ENCODE measurements at regions not wholly inside any gene's neighbourhood (a gene's known extent, or its start where the extent isn't known, plus 50 kb on each side); places are given as distances from the start of the nearest gene placed in this dataset.

DNA sequence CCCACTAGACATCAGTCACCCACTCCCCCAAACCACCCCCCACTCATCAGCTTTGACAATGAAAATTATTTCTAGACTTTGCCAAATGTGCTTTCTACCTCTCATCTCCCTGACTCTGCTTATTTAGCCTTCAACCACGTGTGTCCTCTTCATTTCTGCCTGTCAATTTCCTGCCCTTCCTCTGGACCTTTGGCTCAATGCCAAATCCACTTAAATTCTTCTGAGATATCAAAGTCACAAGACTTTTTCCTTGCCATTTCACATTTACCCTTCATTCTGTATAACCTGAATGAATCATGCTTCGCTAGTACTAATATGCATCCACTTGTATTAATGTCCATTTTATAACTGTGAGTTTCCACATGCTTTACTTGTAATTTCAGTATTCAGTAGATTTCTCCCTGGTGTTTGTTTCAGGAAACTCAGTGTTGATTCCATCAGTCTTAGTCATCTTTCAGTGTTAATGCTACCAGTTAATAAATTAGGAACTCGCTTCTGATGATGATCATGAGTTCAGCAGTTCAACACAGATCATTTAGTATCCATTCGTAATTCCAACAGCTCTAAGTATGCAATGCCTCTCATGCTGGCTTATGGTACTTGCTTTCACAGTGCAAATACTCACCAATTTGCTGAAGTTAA lies 128.2 kb upstream of the OSTN start:
- DNase-seq (ENCODE audit: insufficient read length) (no peak), FAIRE-seq (no peak)
- TF ChIP-seq TAF1 (IDR thresholded peaks at IDR 0.05; ENCODE audit: borderline replicate concordance, low read depth, low read length), result no peak
- TF ChIP-seq POLR2AphosphoS5 (IDR thresholded peaks at IDR 0.05; ENCODE audit: low read depth, low read length), result no peak
- no peak for TF ChIP-seq POLR2A (IDR thresholded peaks at IDR 0.05; ENCODE audit: low read depth, low read length)

DNA sequence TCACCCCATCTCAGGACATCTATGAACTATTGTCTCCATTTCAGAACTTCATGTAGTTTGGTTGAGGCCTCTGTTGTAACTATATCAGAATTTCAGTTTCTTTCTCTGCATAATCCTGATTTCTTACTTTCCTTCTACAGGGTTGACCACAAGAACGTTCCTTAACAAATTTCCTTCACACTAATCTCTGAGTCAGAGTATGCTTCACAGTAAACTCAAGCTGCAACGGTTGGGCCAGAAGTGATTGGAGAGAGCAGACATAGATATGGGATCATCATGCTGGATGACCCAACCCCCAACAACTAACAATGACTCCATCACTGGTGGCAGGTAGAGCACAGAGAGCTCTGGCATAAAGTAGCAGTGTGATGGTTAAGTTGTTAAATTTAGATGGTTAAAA lies 128.8 kb upstream of the OSTN start:
- FAIRE-seq, result no peak
- no peak for DNase-seq (ENCODE audit: insufficient read length)
- TF ChIP-seq POLR2A (IDR thresholded peaks at IDR 0.05; ENCODE audit: low read depth, low read length) (no peak), POLR2AphosphoS5 (IDR thresholded peaks at IDR 0.05; ENCODE audit: low read depth, low read length) (no peak), TAF1 (IDR thresholded peaks at IDR 0.05; ENCODE audit: borderline replicate concordance, low read depth, low read length) (no peak)

DNA sequence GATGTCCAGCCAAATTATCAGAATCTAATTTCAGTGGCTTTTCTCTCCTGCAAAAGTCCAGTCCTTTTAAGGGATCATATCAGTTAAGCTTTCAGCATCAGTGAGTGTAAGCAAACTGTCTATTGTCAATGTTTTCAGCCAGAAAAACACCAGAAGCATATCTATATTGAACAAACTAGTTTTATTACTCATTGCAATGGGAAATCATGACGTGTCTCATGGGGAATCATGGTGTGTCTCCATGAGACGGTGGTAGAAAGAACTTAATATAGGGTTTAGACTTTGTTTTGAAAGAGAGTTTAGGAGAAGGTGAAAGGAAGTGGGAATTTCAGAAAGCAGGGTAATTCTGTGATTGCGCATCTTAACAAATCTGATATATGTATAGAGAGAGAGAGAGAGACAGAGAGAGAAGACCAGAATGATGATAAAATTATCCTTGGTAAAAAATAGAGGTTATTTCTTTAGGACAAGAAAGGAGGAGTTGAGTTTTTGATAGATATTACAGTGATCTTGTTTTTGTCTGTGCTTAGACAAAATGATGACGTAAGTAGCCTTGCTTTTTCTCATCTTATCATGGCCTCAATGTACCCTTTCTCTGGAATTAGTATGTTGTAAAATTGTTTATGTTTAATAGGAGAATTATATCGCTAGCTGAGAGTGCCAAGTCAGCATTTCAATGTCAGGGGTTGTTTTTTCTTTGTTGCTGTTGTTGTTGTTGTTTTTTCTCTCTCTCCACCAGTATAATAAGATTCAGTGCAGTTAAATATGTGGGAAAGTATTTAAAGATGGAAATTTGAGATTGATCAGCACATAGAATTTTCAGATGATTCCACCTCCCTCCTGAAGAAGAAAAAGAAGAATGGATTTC lies 129.9 kb upstream of the OSTN start:
- DNase-seq (ENCODE audit: insufficient read length) (no peak), FAIRE-seq (no peak)
- TF ChIP-seq TAF1 (IDR thresholded peaks at IDR 0.05; ENCODE audit: borderline replicate concordance, low read depth, low read length) (no peak), POLR2AphosphoS5 (IDR thresholded peaks at IDR 0.05; ENCODE audit: low read depth, low read length) (no peak), POLR2A (IDR thresholded peaks at IDR 0.05; ENCODE audit: low read depth, low read length) (no peak)

DNA sequence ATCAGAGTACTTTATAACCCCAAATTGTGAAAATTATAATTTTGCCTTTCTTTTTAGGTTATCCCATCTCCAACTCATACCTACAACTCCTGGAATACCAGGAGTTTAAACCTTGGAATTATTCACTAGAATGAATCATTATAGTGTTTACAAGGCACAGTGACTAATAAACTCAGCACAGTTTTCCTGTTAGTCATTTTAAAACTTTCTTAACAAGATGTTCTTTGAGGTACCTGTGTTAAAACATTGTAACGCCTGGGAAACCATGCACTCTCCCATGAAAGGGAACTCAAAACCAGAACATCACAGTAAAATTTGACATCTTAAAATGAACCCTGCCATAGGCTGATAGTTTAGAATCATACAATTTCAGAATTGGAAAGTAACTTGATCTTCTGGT lies 132.4 kb upstream of the OSTN start:
- no peak for DNase-seq (ENCODE audit: insufficient read length)
- no peak for FAIRE-seq

DNA sequence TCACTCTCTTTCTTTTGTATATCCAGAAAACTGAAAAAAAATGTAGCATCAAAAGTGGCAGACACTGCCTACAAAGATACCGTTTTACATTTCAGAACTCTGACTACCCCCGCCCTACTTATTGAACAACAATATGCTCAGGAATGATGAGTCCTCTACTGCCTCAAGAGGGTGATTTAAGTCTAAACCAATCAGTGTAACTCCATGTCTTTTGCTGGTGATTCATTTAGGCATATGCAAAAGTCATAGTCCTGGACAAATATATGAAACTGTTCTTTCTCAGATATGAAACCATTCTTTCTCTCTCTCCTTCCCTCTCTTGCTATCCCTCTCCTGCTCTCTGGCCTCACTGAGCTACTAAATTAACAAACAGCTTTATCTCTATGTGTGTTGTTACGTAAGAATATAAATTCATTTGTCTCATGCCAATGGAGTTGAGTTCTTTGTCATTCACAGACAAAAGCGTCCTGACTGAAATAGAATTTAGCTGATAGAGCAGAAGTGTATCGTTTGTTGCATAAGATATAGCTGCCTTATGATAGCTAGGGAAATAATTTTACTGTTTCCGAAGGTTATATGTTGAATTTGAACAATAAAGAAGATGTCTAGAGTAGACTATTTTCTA lies 133.7 kb upstream of the OSTN start:
- FAIRE-seq, result no peak

More for the DNA sequence above, 132.4 kb upstream of the OSTN start:
- TF ChIP-seq POLR2A (IDR thresholded peaks at IDR 0.05; ENCODE audit: low read depth, low read length), result no peak
- TF ChIP-seq POLR2AphosphoS5 (IDR thresholded peaks at IDR 0.05; ENCODE audit: low read depth, low read length), result no peak
- TF ChIP-seq TAF1 (IDR thresholded peaks at IDR 0.05; ENCODE audit: borderline replicate concordance, low read depth, low read length), result no peak

DNA sequence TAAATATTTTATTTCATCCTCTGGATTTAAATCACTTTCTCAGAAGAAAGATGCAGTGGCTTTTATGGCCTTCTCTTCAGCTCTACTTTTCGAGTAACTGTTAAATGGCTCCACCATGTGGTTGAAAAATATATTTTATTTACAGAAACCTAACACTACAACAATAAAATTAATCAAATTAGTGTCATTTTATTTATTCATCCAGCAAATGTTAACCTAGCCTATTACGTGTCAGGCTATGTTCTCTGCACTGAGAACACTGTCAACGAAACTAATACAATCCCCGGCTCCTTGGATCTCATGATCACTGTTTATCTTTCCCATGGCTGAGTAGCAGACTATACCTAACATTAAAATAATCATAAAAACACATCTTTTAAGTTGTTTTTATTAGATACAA lies 148.0 kb upstream of the OSTN start:
- FAIRE-seq (no peak), DNase-seq (ENCODE audit: insufficient read length) (no peak)
- TF ChIP-seq TAF1 (IDR thresholded peaks at IDR 0.05; ENCODE audit: borderline replicate concordance, low read depth, low read length) (no peak), POLR2A (IDR thresholded peaks at IDR 0.05; ENCODE audit: low read depth, low read length) (no peak), POLR2AphosphoS5 (IDR thresholded peaks at IDR 0.05; ENCODE audit: low read depth, low read length) (no peak)

More for the DNA sequence above, 133.7 kb upstream of the OSTN start:
- TF ChIP-seq TAF1 (IDR thresholded peaks at IDR 0.05; ENCODE audit: borderline replicate concordance, low read depth, low read length), result no peak
- TF ChIP-seq POLR2AphosphoS5 (IDR thresholded peaks at IDR 0.05; ENCODE audit: low read depth, low read length), result no peak
- TF ChIP-seq POLR2A (IDR thresholded peaks at IDR 0.05; ENCODE audit: low read depth, low read length), result no peak
- DNase-seq (ENCODE audit: insufficient read length), result no peak

DNA sequence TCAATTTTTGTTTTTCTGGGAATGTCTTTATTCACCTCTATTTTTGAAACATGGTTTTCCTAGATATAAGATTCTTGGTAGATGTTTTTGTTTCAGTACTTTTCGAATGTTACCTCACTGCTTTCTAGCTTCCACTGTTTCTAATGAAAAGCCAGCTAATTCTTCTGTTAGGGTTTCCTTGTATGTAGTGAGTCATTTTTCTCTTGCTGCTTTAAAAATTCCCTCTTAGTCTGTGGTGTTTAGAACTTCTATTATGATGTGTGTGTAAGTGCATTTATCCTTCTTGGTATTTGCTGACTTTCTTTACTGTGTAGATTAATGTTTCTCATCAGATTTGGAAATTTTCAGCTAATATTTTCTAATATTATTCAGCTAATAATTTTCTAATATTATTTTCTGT lies 151.1 kb upstream of the OSTN start:
- FAIRE-seq (no peak), DNase-seq (ENCODE audit: insufficient read length) (no peak)
- TF ChIP-seq TAF1 (IDR thresholded peaks at IDR 0.05; ENCODE audit: borderline replicate concordance, low read depth, low read length) (no peak), POLR2AphosphoS5 (IDR thresholded peaks at IDR 0.05; ENCODE audit: low read depth, low read length) (no peak), POLR2A (IDR thresholded peaks at IDR 0.05; ENCODE audit: low read depth, low read length) (no peak)

DNA sequence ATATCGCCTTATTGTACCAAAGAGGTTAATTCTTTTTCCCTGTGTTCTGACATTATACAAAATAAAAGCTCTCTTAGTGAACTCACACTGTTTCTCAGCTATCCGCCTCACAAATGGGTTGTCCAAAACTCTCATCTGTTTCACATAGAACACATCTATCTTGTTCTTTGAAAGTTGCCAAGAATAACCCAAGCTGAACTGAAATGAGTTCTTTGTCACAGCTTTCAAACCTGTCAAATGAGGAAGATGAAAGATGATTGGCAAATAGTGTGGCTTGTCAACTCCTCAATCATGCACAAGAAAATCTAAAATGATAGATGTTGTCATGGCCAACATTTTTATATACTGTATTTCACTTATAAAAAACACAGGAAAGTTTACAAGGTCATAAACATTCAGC lies 168.1 kb upstream of the OSTN start:
- TF ChIP-seq POLR2A (IDR thresholded peaks at IDR 0.05; ENCODE audit: low read depth, low read length), result no peak
- TF ChIP-seq POLR2AphosphoS5 (IDR thresholded peaks at IDR 0.05; ENCODE audit: low read depth, low read length), result no peak
- no peak for TF ChIP-seq TAF1 (IDR thresholded peaks at IDR 0.05; ENCODE audit: borderline replicate concordance, low read depth, low read length)
- FAIRE-seq (no peak), DNase-seq (ENCODE audit: insufficient read length) (no peak)

DNA sequence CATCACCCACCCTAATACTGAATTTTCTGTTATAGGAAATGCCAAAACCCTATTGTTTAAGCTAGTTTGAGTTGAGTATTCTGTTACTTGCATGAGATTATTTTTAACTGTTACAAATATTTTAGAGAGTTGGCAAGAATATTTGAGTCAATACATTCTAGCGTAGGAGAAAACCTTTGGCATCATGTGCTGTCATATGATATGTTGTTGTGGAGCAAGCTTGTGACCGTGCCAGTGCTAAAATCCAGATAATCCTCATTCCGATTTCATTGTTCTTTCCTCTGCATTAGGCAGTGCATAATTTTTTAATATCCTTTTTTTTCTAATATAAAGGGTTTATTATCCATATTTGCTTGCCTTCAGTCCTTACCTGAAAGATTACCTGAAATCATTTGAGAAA lies 168.0 kb upstream of the GMNC start:
- DNase-seq (ENCODE audit: insufficient read length) (no peak), FAIRE-seq (no peak)
- TF ChIP-seq TAF1 (IDR thresholded peaks at IDR 0.05; ENCODE audit: borderline replicate concordance, low read depth, low read length) (no peak), POLR2AphosphoS5 (IDR thresholded peaks at IDR 0.05; ENCODE audit: low read depth, low read length) (no peak), POLR2A (IDR thresholded peaks at IDR 0.05; ENCODE audit: low read depth, low read length) (no peak)

DNA sequence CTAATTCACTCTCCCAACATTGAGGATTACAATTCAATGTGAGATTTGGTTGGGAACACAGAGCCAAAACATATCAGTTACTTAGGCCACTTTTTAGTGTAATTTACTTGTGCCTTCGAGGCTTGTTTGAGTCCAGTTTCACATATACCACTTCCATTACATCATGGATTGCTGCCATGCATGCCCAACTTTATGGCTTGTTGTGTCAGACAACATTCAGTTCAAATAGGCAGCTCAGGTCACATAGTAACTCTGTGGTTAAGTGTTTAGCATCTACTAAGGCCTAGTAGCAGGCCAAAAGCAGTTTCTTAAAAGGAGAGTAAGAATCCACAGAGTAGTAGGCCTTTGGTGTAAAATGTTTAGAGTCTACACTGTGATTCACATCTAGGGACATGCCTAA lies 164.3 kb upstream of the GMNC start:
- DNase-seq (ENCODE audit: insufficient read length) (no peak), FAIRE-seq (no peak)
- no peak for TF ChIP-seq POLR2A (IDR thresholded peaks at IDR 0.05; ENCODE audit: low read depth, low read length)
- no peak for TF ChIP-seq POLR2AphosphoS5 (IDR thresholded peaks at IDR 0.05; ENCODE audit: low read depth, low read length)
- TF ChIP-seq TAF1 (IDR thresholded peaks at IDR 0.05; ENCODE audit: borderline replicate concordance, low read depth, low read length), result no peak

DNA sequence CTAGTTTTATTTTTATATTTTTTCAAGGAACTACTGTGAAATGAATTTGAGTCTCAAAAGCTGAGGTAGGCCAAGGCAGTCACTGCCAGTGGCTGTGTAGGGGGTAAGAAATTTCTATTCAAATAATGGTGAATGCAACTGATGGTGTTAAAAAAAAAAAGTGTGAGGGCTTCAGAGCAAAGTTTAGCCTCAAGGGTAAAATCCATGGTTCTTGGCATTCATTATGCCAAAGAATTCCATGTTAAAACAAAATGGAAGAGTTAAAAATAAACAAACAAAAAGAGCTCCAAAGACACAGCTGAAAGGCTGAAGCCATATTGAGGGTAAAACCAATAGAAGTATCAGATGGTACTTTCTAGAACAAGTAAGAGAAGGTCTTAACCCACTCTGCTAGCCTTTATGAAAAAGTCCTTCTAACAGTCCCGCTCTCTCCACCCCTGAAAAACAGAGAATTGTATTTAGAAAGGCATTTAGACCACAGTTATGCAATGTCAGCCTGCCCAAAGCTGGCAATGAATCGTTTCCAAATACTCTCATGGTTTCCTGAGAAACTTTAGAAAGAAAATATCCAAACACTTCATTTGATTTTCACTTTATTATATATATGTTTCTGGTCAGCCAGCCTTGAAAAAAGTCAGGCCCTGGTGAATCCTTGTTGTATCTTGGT lies 158.4 kb upstream of the GMNC start:
- DNase-seq (ENCODE audit: insufficient read length), result no peak
- no peak for FAIRE-seq
- TF ChIP-seq POLR2AphosphoS5 (IDR thresholded peaks at IDR 0.05; ENCODE audit: low read depth, low read length) (no peak), TAF1 (IDR thresholded peaks at IDR 0.05; ENCODE audit: borderline replicate concordance, low read depth, low read length) (no peak), POLR2A (IDR thresholded peaks at IDR 0.05; ENCODE audit: low read depth, low read length) (no peak)

Measured in GM12892 (cell line).